SK-N-SH (cell line): ENCODE measurements at regions not wholly inside any gene's neighbourhood (a gene's known extent, or its start where the extent isn't known, plus 50 kb on each side); places are given as distances from the start of the nearest gene placed in this dataset.

Source experiments
- CTCF ChIA-PET: fragments of 300-600, 350-600 bp; formaldehyde crosslinking; extraction: SDS; loops from one replicate; lab custom pipeline; 2021; lab: Yijun Ruan, JAX
- POLR2A ChIA-PET: fragments of 350-600 bp; sonication (Branson Sonifier 250); formaldehyde crosslinking; extraction: SDS; loops from one replicate; lab custom pipeline; 2020; ENCODE audit warnings: antibody characterized with exemption, inconsistent platforms; lab: Yijun Ruan, JAX
- DNase-seq: peaks from one replicate; pipeline ENCODE4 v3.0.0; 2012
- H2AFZ ChIP-seq: fragments of 200-600 bp; sonication (generic); 2 replicates; pipeline ENCODE4 v1.8.1; 2016; ENCODE audit warnings: antibody characterized with exemption, mild to moderate bottlenecking, low read depth
- H3F3A ChIP-seq: fragments of 200-600 bp; sonication (generic); replicated peaks from 2 replicates; pipeline ENCODE3; 2016; ENCODE audit warnings: antibody characterized with exemption, mild to moderate bottlenecking; ENCODE audit not compliant: insufficient read depth
- H3K27ac ChIP-seq, 2 experiments: fragments of 200-500 bp in 1 of 2; fragments of 200-600 bp in 1 of 2; sonication (Bioruptor generic) in 1 of 2; sonication (generic), shearing (Covaris generic) in 1 of 2; 2 replicates each; pipeline versions ENCODE4 v1.5.1 to v1.6.1; 2014 to 2016; ENCODE audit warnings: low read depth in 2 of 2, inconsistent platforms in 1 of 2, low read length in 1 of 2, mild to moderate bottlenecking in 1 of 2, mixed read lengths in 1 of 2
- H3K27me3 ChIP-seq: fragments of 200-600 bp; sonication (generic), shearing (Covaris generic); 2 replicates; pipeline ENCODE4 v1.6.1; 2016; ENCODE audit warnings: mixed run types; ENCODE audit not compliant: insufficient read depth
- H3K36me3 ChIP-seq, 2 experiments: fragments of 200-500 bp in 1 of 2; fragments of 200-600 bp in 1 of 2; sonication (Bioruptor generic) in 1 of 2; sonication (generic) in 1 of 2; replicated peaks in 1 of 2; 2 replicates each; pipeline versions ENCODE3 to v1.5.1; 2014 to 2016; ENCODE audit warnings: low read length in 1 of 2, mild to moderate bottlenecking in 1 of 2; ENCODE audit not compliant: insufficient read depth in 2 of 2, control insufficient read depth in 1 of 2
- H3K4me1 ChIP-seq, 2 experiments: fragments of 200-500 bp in 1 of 2; fragments of 200-600 bp in 1 of 2; sonication (Bioruptor generic) in 1 of 2; sonication (generic), shearing (Covaris generic) in 1 of 2; 2 replicates each; pipeline versions ENCODE4 v1.5.1 to v1.6.1; 2014 to 2016; ENCODE audit warnings: low read depth in 1 of 2, low read length in 1 of 2, mixed run types in 1 of 2; ENCODE audit not compliant: insufficient read depth in 2 of 2, control insufficient read depth in 1 of 2
- H3K4me2 ChIP-seq: fragments of 200-600 bp; sonication (generic), shearing (Covaris generic); 2 replicates; pipeline ENCODE4 v1.6.1; 2017; ENCODE audit warnings: mixed run types
- H3K4me3 ChIP-seq, 2 experiments: fragments of 200-500 bp in 1 of 2; fragments of 200-600 bp in 1 of 2; sonication (Bioruptor generic) in 1 of 2; sonication (generic), shearing (Covaris generic) in 1 of 2; 2 replicates each; pipeline versions ENCODE4 v1.5.1 to v1.8.1; 2014 to 2016; ENCODE audit warnings: low read depth in 2 of 2, inconsistent platforms in 1 of 2, low read length in 1 of 2, mild to moderate bottlenecking in 1 of 2, mixed read lengths in 1 of 2, moderate library complexity in 1 of 2
- H3K79me2 ChIP-seq: fragments of 200-600 bp; sonication (generic); 2 replicates; pipeline ENCODE4 v1.8.1; 2017; ENCODE audit warnings: mild to moderate bottlenecking; ENCODE audit not compliant: insufficient read depth
- H3K9ac ChIP-seq: fragments of 200-600 bp; sonication (generic); 2 replicates; pipeline ENCODE4 v1.6.1; 2017; ENCODE audit warnings: mixed run types
- H3K9me2 ChIP-seq: fragments of 200-600 bp; sonication (generic); 2 replicates; pipeline ENCODE4 v1.6.1; 2017; ENCODE audit warnings: mixed run types
- H3K9me3 ChIP-seq: fragments of 200-600 bp; sonication (generic); 2 replicates; pipeline ENCODE4 v1.6.1; 2017; ENCODE audit warnings: mixed run types, mild to moderate bottlenecking, moderate library complexity
- H4K20me1 ChIP-seq: fragments of 200-600 bp; sonication (generic); 2 replicates; pipeline ENCODE4 v1.6.1; 2017; ENCODE audit warnings: mild to moderate bottlenecking, mixed run types; ENCODE audit not compliant: insufficient read depth
- CHD2 ChIP-seq: fragments of 150-350 bp; IDR thresholded peaks from 2 replicates; pipeline ENCODE4 v1.6.1; 2018; ENCODE audit warnings: low read length; ENCODE audit not compliant: partially characterized antibody
- JUND ChIP-seq: IDR thresholded peaks from 2 replicates; pipeline ENCODE4 v1.4.0; 2012
- MEF2A ChIP-seq: IDR thresholded peaks from 2 replicates; pipeline ENCODE4 v1.4.0; 2012; ENCODE audit warnings: low read depth, borderline replicate concordance
- NRF1 ChIP-seq: IDR thresholded peaks from 2 replicates; pipeline ENCODE4 v1.6.1; 2012; ENCODE audit warnings: low read depth, mild to moderate bottlenecking, low read length
- RCOR1 ChIP-seq: fragments of 150-350 bp; IDR thresholded peaks from 2 replicates; pipeline ENCODE4 v1.6.1; 2017; ENCODE audit warnings: antibody characterized with exemption, low read length
- RXRA ChIP-seq: IDR thresholded peaks from 2 replicates; pipeline ENCODE4 v1.4.0; 2012; ENCODE audit warnings: low read depth, mild to moderate bottlenecking, borderline replicate concordance
- SIN3A ChIP-seq: IDR thresholded peaks from 2 replicates; pipeline ENCODE4 v1.6.1; 2012; ENCODE audit warnings: low read depth, mild to moderate bottlenecking, low read length, moderate library complexity, borderline replicate concordance
- TEAD4 ChIP-seq: IDR thresholded peaks from 2 replicates; pipeline ENCODE4 v1.4.0; 2012; ENCODE audit warnings: mild to moderate bottlenecking, borderline replicate concordance; ENCODE audit not compliant: insufficient read depth
- USF2 ChIP-seq: fragments of 150-350 bp; IDR thresholded peaks from 2 replicates; pipeline ENCODE4 v1.6.1; 2017; ENCODE audit warnings: antibody characterized with exemption, low read length, low read depth, borderline replicate concordance
- YY1 ChIP-seq: IDR thresholded peaks from 2 replicates; pipeline ENCODE4 v1.4.0; 2012; ENCODE audit warnings: low read depth, mild to moderate bottlenecking
- WGBS: methylation state at CpG from one replicate; pipeline ENCODE4 v1.1.6; 2017; ENCODE audit warnings: low lambda C conversion rate; 5-methylcytosine and 5-hydroxymethylcytosine counted together
- TF ChIP-seq, protein P1 (sequence below): IDR thresholded peaks from 2 replicates; pipeline ENCODE4; 2012
- TF ChIP-seq, protein P2 (sequence below): fragments of 150-350 bp; IDR thresholded peaks from 2 replicates; pipeline ENCODE4 v1.6.1; 2016; ENCODE audit warnings: mild to moderate bottlenecking, low read depth, low read length
- TF ChIP-seq, protein P3 (sequence below): IDR thresholded peaks from 2 replicates; pipeline ENCODE4 v1.4.0; 2012; ENCODE audit warnings: low read depth, borderline replicate concordance
- TF ChIP-seq, protein P4 (sequence below): IDR thresholded peaks from 2 replicates; pipeline ENCODE4 v1.6.1; 2012; ENCODE audit warnings: mild to moderate bottlenecking, low read depth, low read length, moderate library complexity

DNA sequence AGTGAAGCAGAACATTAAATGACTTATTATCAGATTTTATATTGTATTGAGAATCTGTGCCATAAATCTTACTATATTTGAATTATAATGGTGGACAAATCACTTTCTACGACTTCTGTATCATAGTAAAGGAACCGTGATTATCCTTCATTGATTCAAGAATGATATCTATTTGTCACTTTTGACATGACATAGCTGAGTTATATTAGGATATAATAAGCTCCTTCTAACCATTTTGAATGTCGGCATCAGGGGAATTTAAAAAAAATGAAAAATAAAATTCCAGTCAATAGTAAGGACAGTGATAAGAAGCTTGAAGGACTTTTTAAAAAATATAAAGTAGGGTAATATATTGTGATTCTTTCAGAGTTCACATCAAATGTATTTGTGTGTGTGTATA, 338.9 kb upstream of the ACO1 start:
- no peaks in the 10 kb centered on the region for H3K4me1 ChIP-seq
- H3K27me3 ChIP-seq = no peaks in the 10 kb centered on the region
- H4K20me1 ChIP-seq = no peaks in the 10 kb centered on the region
- WGBS = 44% methylated on average over 3 of the region's 3 CpGs
- no peaks in the 10 kb centered on the region for H3K9me3 ChIP-seq
- CTCF ChIA-PET = interaction anchor here (0.7 kb wide), 1 partner anchor 91 kb away, joined by 4 read pairs; no protein-coding TSS in a partner anchor
- no peak overlapping the region for H2AFZ ChIP-seq
- TF ChIP-seq, protein P1, sequence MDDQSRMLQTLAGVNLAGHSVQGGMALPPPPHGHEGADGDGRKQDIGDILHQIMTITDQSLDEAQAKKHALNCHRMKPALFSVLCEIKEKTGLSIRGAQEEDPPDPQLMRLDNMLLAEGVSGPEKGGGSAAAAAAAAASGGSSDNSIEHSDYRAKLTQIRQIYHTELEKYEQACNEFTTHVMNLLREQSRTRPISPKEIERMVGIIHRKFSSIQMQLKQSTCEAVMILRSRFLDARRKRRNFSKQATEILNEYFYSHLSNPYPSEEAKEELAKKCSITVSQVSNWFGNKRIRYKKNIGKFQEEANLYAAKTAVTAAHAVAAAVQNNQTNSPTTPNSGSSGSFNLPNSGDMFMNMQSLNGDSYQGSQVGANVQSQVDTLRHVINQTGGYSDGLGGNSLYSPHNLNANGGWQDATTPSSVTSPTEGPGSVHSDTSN = no peak
- no peak for TF ChIP-seq CHD2
- no peak for TF ChIP-seq NRF1
- no peak for TF ChIP-seq JUND
- no peak for TF ChIP-seq SIN3A
- TF ChIP-seq RCOR1 = no peak
- TF ChIP-seq, protein P2, sequence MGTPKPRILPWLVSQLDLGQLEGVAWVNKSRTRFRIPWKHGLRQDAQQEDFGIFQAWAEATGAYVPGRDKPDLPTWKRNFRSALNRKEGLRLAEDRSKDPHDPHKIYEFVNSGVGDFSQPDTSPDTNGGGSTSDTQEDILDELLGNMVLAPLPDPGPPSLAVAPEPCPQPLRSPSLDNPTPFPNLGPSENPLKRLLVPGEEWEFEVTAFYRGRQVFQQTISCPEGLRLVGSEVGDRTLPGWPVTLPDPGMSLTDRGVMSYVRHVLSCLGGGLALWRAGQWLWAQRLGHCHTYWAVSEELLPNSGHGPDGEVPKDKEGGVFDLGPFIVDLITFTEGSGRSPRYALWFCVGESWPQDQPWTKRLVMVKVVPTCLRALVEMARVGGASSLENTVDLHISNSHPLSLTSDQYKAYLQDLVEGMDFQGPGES = no peak
- TF ChIP-seq TEAD4 = no peak
- H3K4me3 ChIP-seq = no peak overlapping the region
- no peaks in the 10 kb centered on the region for H3F3A ChIP-seq
- no peak overlapping the region for H3K4me2 ChIP-seq
- H3K9me2 ChIP-seq = no peaks in the 10 kb centered on the region
- POLR2A ChIA-PET = no interaction called here
- DNase-seq = no peak
- no peak overlapping the region for H3K9ac ChIP-seq
- H3K27ac ChIP-seq = no peak overlapping the region
- no peaks in the 10 kb centered on the region for H3K79me2 ChIP-seq
- no peaks in the 10 kb centered on the region for H3K36me3 ChIP-seq

DNA sequence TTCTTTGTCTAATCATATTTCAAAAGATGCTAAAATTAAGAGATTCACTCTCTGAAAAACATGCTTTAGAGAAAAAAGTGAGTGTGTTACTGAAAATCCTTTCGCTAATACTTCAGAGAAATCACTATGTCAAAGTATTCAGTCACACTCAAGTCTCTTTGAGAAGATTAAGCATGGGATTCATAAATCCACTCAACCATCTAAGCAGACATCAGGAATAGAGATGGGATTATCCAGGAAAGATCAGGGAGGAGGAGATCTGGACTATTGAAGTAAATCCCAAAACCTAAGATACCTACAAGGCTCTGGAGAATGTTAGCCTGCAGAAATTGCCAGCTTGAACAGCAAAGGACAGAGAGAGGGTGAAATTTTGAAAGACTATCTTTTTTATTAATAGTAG, 317.2 kb upstream of the ACO1 start:
- Histone ChIP-seq H3K9ac (no peak overlapping the region), H3K36me3 (no peaks in the 10 kb centered on the region), H3K79me2 (no peaks in the 10 kb centered on the region), H3K4me1 (peaks cover 0 to 5% of the 10 kb centered on the region in 2 experiments; a peak in 1 of 4 replicates), H3K4me2 (no peak overlapping the region), H4K20me1 (no peaks in the 10 kb centered on the region), H3K9me3 (no peaks in the 10 kb centered on the region), H3K27me3 (no peaks in the 10 kb centered on the region), H3K9me2 (no peaks in the 10 kb centered on the region), H3F3A (no peaks in the 10 kb centered on the region), H3K27ac (no peak overlapping the region), H2AFZ (no peak overlapping the region), H3K4me3 (no peak overlapping the region)
- no peak for TF ChIP-seq RCOR1
- no peak for TF ChIP-seq YY1
- TF ChIP-seq, protein P3, sequence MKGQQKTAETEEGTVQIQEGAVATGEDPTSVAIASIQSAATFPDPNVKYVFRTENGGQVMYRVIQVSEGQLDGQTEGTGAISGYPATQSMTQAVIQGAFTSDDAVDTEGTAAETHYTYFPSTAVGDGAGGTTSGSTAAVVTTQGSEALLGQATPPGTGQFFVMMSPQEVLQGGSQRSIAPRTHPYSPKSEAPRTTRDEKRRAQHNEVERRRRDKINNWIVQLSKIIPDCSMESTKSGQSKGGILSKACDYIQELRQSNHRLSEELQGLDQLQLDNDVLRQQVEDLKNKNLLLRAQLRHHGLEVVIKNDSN = no peak
- TF ChIP-seq MEF2A = no peak
- no peak for TF ChIP-seq RXRA
- no peak for TF ChIP-seq USF2
- TF ChIP-seq, protein P4, sequence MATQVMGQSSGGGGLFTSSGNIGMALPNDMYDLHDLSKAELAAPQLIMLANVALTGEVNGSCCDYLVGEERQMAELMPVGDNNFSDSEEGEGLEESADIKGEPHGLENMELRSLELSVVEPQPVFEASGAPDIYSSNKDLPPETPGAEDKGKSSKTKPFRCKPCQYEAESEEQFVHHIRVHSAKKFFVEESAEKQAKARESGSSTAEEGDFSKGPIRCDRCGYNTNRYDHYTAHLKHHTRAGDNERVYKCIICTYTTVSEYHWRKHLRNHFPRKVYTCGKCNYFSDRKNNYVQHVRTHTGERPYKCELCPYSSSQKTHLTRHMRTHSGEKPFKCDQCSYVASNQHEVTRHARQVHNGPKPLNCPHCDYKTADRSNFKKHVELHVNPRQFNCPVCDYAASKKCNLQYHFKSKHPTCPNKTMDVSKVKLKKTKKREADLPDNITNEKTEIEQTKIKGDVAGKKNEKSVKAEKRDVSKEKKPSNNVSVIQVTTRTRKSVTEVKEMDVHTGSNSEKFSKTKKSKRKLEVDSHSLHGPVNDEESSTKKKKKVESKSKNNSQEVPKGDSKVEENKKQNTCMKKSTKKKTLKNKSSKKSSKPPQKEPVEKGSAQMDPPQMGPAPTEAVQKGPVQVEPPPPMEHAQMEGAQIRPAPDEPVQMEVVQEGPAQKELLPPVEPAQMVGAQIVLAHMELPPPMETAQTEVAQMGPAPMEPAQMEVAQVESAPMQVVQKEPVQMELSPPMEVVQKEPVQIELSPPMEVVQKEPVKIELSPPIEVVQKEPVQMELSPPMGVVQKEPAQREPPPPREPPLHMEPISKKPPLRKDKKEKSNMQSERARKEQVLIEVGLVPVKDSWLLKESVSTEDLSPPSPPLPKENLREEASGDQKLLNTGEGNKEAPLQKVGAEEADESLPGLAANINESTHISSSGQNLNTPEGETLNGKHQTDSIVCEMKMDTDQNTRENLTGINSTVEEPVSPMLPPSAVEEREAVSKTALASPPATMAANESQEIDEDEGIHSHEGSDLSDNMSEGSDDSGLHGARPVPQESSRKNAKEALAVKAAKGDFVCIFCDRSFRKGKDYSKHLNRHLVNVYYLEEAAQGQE = no peak
- POLR2A ChIA-PET = no interaction called here
- WGBS = 37% methylated on average over 1 of the region's 1 CpG
- CTCF ChIA-PET = no interaction called here
- DNase-seq = no peak
